Large intestine (tissue), 3 donors: ENCODE measurements at regions not wholly inside any gene's neighbourhood (a gene's known extent, or its start where the extent isn't known, plus 50 kb on each side); places are given as distances from the start of the nearest gene placed in this dataset.
A peak's percentile ranks its signal among the peaks of the same experiment; 100 is the strongest.

ENCODE experiments used
- DNase-seq, 2 donors: peaks; one replicate each; pipeline versions ENCODE4 v3.0.0 to v3.0.0-alpha.2; 2013
- H3K27ac ChIP-seq: one replicate; pipeline ENCODE4 v1.5.1; 2013; ENCODE audit warnings: low read length
- H3K27me3 ChIP-seq: 2 replicates; pipeline ENCODE4 v1.6.1; 2013; ENCODE audit warnings: low read length; ENCODE audit not compliant: control insufficient read depth, insufficient read depth
- H3K36me3 ChIP-seq: 2 replicates; pipeline ENCODE4 v1.6.1; 2013; ENCODE audit warnings: low read length; ENCODE audit not compliant: control insufficient read depth, insufficient read depth
- H3K4me1 ChIP-seq: one replicate; pipeline ENCODE4 v1.6.1; 2013; ENCODE audit warnings: low read length; ENCODE audit not compliant: control insufficient read depth, insufficient read depth
- H3K4me3 ChIP-seq: one replicate; pipeline ENCODE4 v1.5.1; 2013; ENCODE audit warnings: low read length
- H3K9me3 ChIP-seq: one replicate; pipeline ENCODE4 v1.6.1; 2013; ENCODE audit warnings: mild to moderate bottlenecking, low read depth, low read length, moderate library complexity; ENCODE audit not compliant: control insufficient read depth
- WGBS: methylation state at CpG from one replicate; pipeline ENCODE4 v1.1.5; 2013; ENCODE audit warnings: low lambda C conversion rate; ENCODE audit not compliant: insufficient coverage; 5-methylcytosine and 5-hydroxymethylcytosine counted together

- no peaks in the 10 kb centered on the region for H3K27me3 ChIP-seq
- H3K4me3 ChIP-seq = no peak overlapping the region
- 94% methylated on average over 2 of the region's 2 CpGs for WGBS
These were observed 246.2 kb upstream of the SLC10A2 start for GRCh38 chr13:103312467-103312866.

DNA sequence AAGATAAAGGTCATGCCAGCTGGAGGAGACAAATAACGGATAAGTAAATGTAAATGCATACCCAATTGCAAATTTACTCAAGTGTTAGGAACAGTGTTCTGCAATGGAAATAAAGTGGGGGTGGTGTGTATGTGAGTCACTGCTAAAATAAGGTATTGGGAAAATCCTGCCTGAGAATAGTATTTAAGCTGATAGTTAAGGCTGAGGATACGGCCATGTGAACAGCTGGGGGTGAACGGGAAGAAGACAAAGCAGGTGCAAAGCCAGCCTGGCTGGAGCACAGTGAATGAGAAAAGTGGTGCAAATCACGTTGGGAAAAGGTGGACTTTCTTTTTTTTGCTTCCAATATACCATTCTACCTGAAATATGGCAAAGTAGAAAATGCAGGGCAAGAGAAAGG, 242.4 kb upstream of the SLC10A2 start:
- H3K9me3 ChIP-seq = peaks cover 3% of the 10 kb centered on the region
- no peak overlapping the region for H3K27ac ChIP-seq
- H3K36me3 ChIP-seq = no peaks in the 10 kb centered on the region
- no peaks in the 10 kb centered on the region for H3K27me3 ChIP-seq
- H3K4me1 ChIP-seq = peaks cover 7% of the 10 kb centered on the region
- H3K4me3 ChIP-seq = no peak overlapping the region
- WGBS = 88% methylated on average over 2 of the region's 4 CpGs
- no peak for DNase-seq

More at GRCh38 chr13:103312467-103312866, 246.2 kb upstream of the SLC10A2 start:
- no peaks in the 10 kb centered on the region for H3K36me3 ChIP-seq
- no peak for DNase-seq
- peaks cover 3% of the 10 kb centered on the region for H3K9me3 ChIP-seq
- no peak overlapping the region for H3K27ac ChIP-seq
- peaks cover 11% of the 10 kb centered on the region for H3K4me1 ChIP-seq

DNA sequence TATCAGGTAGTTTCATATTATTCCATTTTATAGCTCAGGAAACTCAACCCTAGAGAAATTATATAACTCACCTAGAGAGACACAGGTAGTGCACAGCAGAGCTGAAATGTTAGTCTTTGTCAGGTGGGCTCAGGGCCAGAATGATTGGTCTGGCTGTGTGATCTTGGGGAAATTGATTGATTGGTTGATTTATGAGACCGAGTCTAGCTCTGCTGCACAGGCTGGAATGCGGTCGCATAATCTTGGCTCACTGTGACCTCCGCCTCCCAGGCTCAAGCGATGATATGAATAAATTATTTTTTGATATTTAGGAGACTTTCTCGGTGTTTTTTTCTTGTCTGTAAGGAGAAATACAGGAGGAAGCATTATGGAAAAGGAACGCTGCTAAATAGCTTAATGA, 239.9 kb upstream of the SLC10A2 start:
- no peak overlapping the region for H3K27ac ChIP-seq
- no peak for DNase-seq
- H3K9me3 ChIP-seq = peaks cover 3% of the 10 kb centered on the region
- 96% methylated on average over 4 of the region's 7 CpGs for WGBS
- H3K27me3 ChIP-seq = no peaks in the 10 kb centered on the region
- H3K4me1 ChIP-seq = peaks cover 7% of the 10 kb centered on the region
- no peak overlapping the region for H3K4me3 ChIP-seq
- H3K36me3 ChIP-seq = no peaks in the 10 kb centered on the region

GRCh38 chr13:103303078-103303651, 236.9 kb upstream of the SLC10A2 start:
- no peak for DNase-seq
- Histone ChIP-seq H3K4me1 (peaks cover 6% of the 10 kb centered on the region), H3K9me3 (no peaks in the 10 kb centered on the region), H3K36me3 (no peaks in the 10 kb centered on the region), H3K4me3 (no peak overlapping the region), H3K27me3 (no peaks in the 10 kb centered on the region), H3K27ac (no peak overlapping the region)
- WGBS = 43% methylated on average over 2 of the region's 4 CpGs

DNA sequence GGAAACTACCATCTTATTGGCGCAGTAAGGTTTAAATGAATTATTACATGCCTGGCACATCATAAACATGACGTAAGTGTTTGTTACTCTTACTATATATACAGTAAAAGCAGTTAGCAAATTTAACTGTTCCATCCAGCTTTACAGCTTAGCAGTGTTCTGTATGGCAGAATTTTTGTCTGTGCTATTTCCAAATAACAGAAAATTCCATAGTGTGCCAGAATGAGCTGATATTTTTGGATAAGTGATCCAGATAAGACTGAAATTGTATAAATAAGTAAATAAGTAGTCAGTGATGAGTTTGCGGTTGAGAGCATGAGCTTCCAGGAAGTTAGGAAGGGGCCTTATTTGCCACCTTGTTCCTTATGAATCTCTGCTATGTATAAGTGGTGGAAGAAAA, 236.5 kb upstream of the SLC10A2 start:
- H3K27me3 ChIP-seq = no peaks in the 10 kb centered on the region
- no peak overlapping the region for H3K27ac ChIP-seq
- H3K4me3 ChIP-seq = no peak overlapping the region
- no CpG with 5 or more reads among the region's 3 CpGs for WGBS
- H3K4me1 ChIP-seq = peaks cover 4% of the 10 kb centered on the region
- no peak for DNase-seq
- H3K36me3 ChIP-seq = no peaks in the 10 kb centered on the region
- no peaks in the 10 kb centered on the region for H3K9me3 ChIP-seq

- Histone ChIP-seq H3K36me3 (no peaks in the 10 kb centered on the region), H3K9me3 (peaks cover 3% of the 10 kb centered on the region), H3K4me3 (no peak overlapping the region), H3K27me3 (no peaks in the 10 kb centered on the region), H3K4me1 (no peaks in the 10 kb centered on the region), H3K27ac (no peak overlapping the region)
- DNase-seq = peak; percentile 33 to 41
- no CpG with 5 or more reads among the region's 3 CpGs for WGBS
These were observed 232.9 kb upstream of the SLC10A2 start for GRCh38 chr13:103299079-103299478.

- Histone ChIP-seq H3K36me3 (no peaks in the 10 kb centered on the region), H3K9me3 (peaks cover 3% of the 10 kb centered on the region), H3K27ac (no peak overlapping the region), H3K27me3 (no peaks in the 10 kb centered on the region), H3K4me3 (no peak overlapping the region), H3K4me1 (peaks cover 3% of the 10 kb centered on the region)
- no peak for DNase-seq
- 100% methylated on average over 1 of the region's 2 CpGs for WGBS
These were observed 230.9 kb upstream of the SLC10A2 start for GRCh38 chr13:103297083-103297482.

DNA sequence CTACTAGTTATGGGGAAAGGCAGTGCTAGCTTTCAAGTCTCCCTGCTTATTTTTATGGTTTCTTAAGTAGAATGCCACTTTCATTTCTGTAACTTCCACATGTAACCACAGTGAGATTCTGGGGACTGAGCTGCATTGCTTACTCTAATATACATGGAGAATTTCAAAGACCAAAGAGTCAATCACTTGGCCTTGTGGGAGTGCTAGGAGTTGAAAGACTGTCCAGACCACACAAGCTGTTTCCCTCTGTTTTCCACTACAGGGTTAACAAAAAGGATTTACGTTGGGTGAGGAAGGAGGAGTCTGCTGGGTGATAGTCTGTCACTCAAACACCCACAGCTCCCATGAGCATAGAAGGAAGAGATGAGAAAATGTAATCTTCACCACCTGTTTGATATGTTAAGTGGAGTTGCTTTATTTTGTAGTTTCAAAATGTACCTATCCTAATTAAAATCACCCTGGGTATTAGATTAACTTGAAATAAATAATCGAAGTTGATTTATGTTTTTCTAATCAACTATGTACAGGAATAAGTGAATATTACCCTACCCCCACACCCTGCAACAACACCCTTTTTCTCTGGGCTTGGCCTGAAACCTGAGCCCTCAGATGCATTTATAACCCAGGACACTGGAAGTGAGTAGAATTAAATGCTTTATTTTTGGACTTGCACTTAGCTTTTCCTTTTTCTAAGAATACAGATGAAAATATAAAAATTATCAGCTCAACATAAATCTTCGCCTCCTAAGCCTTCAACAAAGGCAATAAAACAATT, 225.8 kb upstream of the SLC10A2 start:
- no peak for DNase-seq
- no peak overlapping the region for H3K4me3 ChIP-seq
- no peaks in the 10 kb centered on the region for H3K27me3 ChIP-seq
- 86% methylated on average over 2 of the region's 3 CpGs for WGBS
- H3K9me3 ChIP-seq = peaks cover 3% of the 10 kb centered on the region
- no peaks in the 10 kb centered on the region for H3K36me3 ChIP-seq
- H3K4me1 ChIP-seq = peaks cover 5% of the 10 kb centered on the region
- H3K27ac ChIP-seq = no peak overlapping the region

GRCh38 chr13:103291226-103291625, 225.0 kb upstream of the SLC10A2 start:
- H3K4me1 ChIP-seq = peaks cover 5% of the 10 kb centered on the region
- DNase-seq = no peak
- no peak overlapping the region for H3K27ac ChIP-seq
- peaks cover 3% of the 10 kb centered on the region for H3K9me3 ChIP-seq
- no peaks in the 10 kb centered on the region for H3K36me3 ChIP-seq
- no peak overlapping the region for H3K4me3 ChIP-seq
- WGBS = 80% methylated on average over 1 of the region's 3 CpGs
- no peaks in the 10 kb centered on the region for H3K27me3 ChIP-seq

GRCh38 chr13:103289681-103290080, 223.5 kb upstream of the SLC10A2 start:
- DNase-seq = no peak
- no peaks in the 10 kb centered on the region for H3K9me3 ChIP-seq

DNA sequence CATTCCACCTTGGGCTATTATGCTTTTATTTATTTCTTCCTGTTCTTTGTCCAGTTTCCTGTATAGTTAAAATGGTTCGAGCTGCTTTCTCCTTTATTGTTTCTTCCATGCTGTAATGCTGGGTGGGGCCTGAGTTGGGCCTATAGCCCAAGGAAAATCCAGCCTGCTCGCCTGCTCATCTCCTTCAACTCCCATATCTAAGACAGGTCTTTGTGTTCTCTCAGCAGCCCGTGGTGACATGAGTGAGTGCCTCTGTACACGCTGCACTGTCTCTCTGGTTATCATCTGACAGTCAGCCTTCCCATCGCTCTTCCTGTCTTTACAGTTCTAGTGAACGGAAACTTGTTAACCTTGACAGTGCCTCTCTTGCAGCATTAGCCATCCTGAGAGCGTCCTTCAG, 221.9 kb upstream of the SLC10A2 start:
- Histone ChIP-seq H3K9me3 (no peaks in the 10 kb centered on the region), H3K27ac (no peak overlapping the region), H3K4me1 (peaks cover 9% of the 10 kb centered on the region), H3K27me3 (no peaks in the 10 kb centered on the region), H3K36me3 (no peaks in the 10 kb centered on the region), H3K4me3 (no peak overlapping the region)
- no CpG with 5 or more reads among the region's 7 CpGs for WGBS
- no peak for DNase-seq

More at GRCh38 chr13:103289681-103290080, 223.5 kb upstream of the SLC10A2 start:
- H3K36me3 ChIP-seq = no peaks in the 10 kb centered on the region
- H3K27me3 ChIP-seq = no peaks in the 10 kb centered on the region
- H3K4me1 ChIP-seq = peaks cover 5% of the 10 kb centered on the region
- no peak overlapping the region for H3K4me3 ChIP-seq
- H3K27ac ChIP-seq = no peak overlapping the region
